Left ventricle myocardium inferior (tissue), 1 donor: ENCODE measurements at regions not wholly inside any gene's neighbourhood (a gene's known extent, or its start where the extent isn't known, plus 50 kb on each side); places are given as distances from the start of the nearest gene placed in this dataset.

Source experiments
- DNase-seq: peaks from one replicate; pipeline ENCODE4 v3.0.0-alpha.2; 2020
- H3K27ac ChIP-seq: fragments of 200-600 bp; replicated peaks from 2 replicates; pipeline ENCODE4 v1.8.0; 2021
- H3K27me3 ChIP-seq: fragments of 200-600 bp; 2 replicates; pipeline ENCODE4 v1.8.0; 2021; ENCODE audit warnings: low read depth
- H3K36me3 ChIP-seq: fragments of 200-600 bp; 2 replicates; pipeline ENCODE4 v1.8.0; 2021
- H3K4me1 ChIP-seq: fragments of 200-600 bp; 2 replicates; pipeline ENCODE4 v1.8.0; 2021
- H3K4me3 ChIP-seq: fragments of 200-600 bp; 2 replicates; pipeline ENCODE4 v1.8.0; 2021; ENCODE audit warnings: mild to moderate bottlenecking, moderate library complexity
- H3K9me3 ChIP-seq: fragments of 200-600 bp; replicated peaks from 2 replicates; pipeline ENCODE4 v1.8.0; 2021
- CTCF ChIP-seq: fragments of 200-600 bp; IDR thresholded peaks from 2 replicates; pipeline ENCODE4 v1.8.0; 2021; ENCODE audit warnings: antibody characterized with exemption, mild to moderate bottlenecking, borderline replicate concordance
- intact Hi-C: fragments of 100-400 bp; cut with micrococcal nuclease; formaldehyde crosslinking; loops from one replicate; pipeline ENCODE4 v1.11.0; 2022
- donor health status: DM: no; HTN: yes; CAD: no; lungs with severe emphysema.

GRCh38 chr18:71027531-71027930, 738.7 kb downstream of the SOCS6 start:
- H3K27ac ChIP-seq: no peak overlapping the region
- intact Hi-C loops: no loop called here
- H3K36me3 ChIP-seq: no peaks in the 10 kb centered on the region
- no peak for TF ChIP-seq CTCF
- H3K4me3 ChIP-seq: no peak overlapping the region
- H3K27me3 ChIP-seq: no peaks in the 10 kb centered on the region
- no peak for DNase-seq
- peaks cover 22% of the 10 kb centered on the region for H3K9me3 ChIP-seq
- H3K4me1 ChIP-seq: no peaks in the 10 kb centered on the region

- intact Hi-C loops: no loop called here
- no peaks in the 10 kb centered on the region for H3K27me3 ChIP-seq
- no peak for DNase-seq
- no peak for TF ChIP-seq CTCF
- H3K4me3 ChIP-seq: no peak overlapping the region
- H3K4me1 ChIP-seq: no peaks in the 10 kb centered on the region
- no peak overlapping the region for H3K27ac ChIP-seq
- H3K36me3 ChIP-seq: no peaks in the 10 kb centered on the region
- H3K9me3 ChIP-seq: peaks cover 22% of the 10 kb centered on the region
Observed at GRCh38 chr18:71025505-71026225, 736.8 kb downstream of the SOCS6 start.

GRCh38 chr18:71022389-71022788, 733.5 kb downstream of the SOCS6 start:
- intact Hi-C loops: no loop called here
- no peak for DNase-seq
- Histone ChIP-seq H3K27ac (no peak overlapping the region), H3K36me3 (no peaks in the 10 kb centered on the region), H3K4me1 (no peaks in the 10 kb centered on the region), H3K27me3 (no peaks in the 10 kb centered on the region), H3K9me3 (peaks cover 28% of the 10 kb centered on the region), H3K4me3 (no peak overlapping the region)
- no peak for TF ChIP-seq CTCF

GRCh38 chr18:71021030-71021362, 732.2 kb downstream of the SOCS6 start:
- no peak for TF ChIP-seq CTCF
- Histone ChIP-seq H3K9me3 (peaks cover 41% of the 10 kb centered on the region), H3K27me3 (no peaks in the 10 kb centered on the region), H3K36me3 (no peaks in the 10 kb centered on the region), H3K27ac (no peak overlapping the region), H3K4me3 (no peak overlapping the region), H3K4me1 (no peaks in the 10 kb centered on the region)
- intact Hi-C loops: no loop called here
- no peak for DNase-seq

GRCh38 chr18:71020342-71021029, 731.6 kb downstream of the SOCS6 start:
- Histone ChIP-seq H3K4me1 (no peaks in the 10 kb centered on the region), H3K4me3 (no peak overlapping the region), H3K27me3 (no peaks in the 10 kb centered on the region), H3K36me3 (no peaks in the 10 kb centered on the region), H3K27ac (no peak overlapping the region), H3K9me3 (peaks cover 41% of the 10 kb centered on the region)
- intact Hi-C loops: no loop called here
- DNase-seq: no peak
- TF ChIP-seq CTCF: no peak
